HG03066 (cell line): ENCODE measurements at regions not wholly inside any gene's neighbourhood (a gene's known extent, or its start where the extent isn't known, plus 50 kb on each side); places are given as distances from the start of the nearest gene placed in this dataset.

Source experiments
- ATAC-seq: cut with Tn5 transposase; IDR thresholded peaks from one replicate; pipeline ENCODE4 v1.9.1; 2021; ENCODE audit warnings: low read depth; ENCODE audit not compliant: unreplicated experiment

- ATAC-seq, result no peak
Measured at GRCh38 chr4:160848901-160849760, 1314.7 kb downstream of the FSTL5 start.

GRCh38 chr4:160864253-160864652 lies 1299.5 kb downstream of the FSTL5 start:
- no peak for ATAC-seq

GRCh38 chr4:160869899-160870298 lies 1293.9 kb downstream of the FSTL5 start:
- ATAC-seq, result no peak

- ATAC-seq, result no peak
Measured at GRCh38 chr4:160872491-160872890, 1291.3 kb downstream of the FSTL5 start.

- no peak for ATAC-seq
Measured at GRCh38 chr4:160877087-160877790, 1286.6 kb downstream of the FSTL5 start.

- ATAC-seq, result no peak
Measured at GRCh38 chr4:160880180-160880579, 1283.6 kb downstream of the FSTL5 start.

GRCh38 chr4:160887668-160888067 lies 1276.1 kb downstream of the FSTL5 start:
- no peak for ATAC-seq

- no peak for ATAC-seq
Measured at GRCh38 chr4:160894128-160894527, 1269.7 kb downstream of the FSTL5 start.

GRCh38 chr4:160894809-160895208 lies 1269.0 kb downstream of the FSTL5 start:
- no peak for ATAC-seq

- no peak for ATAC-seq
Measured at GRCh38 chr4:160927311-160927710, 1236.5 kb downstream of the FSTL5 start.

GRCh38 chr4:160928482-160928881 lies 1235.3 kb downstream of the FSTL5 start:
- no peak for ATAC-seq

- no peak for ATAC-seq
Measured at GRCh38 chr4:160947653-160948052, 1216.1 kb downstream of the FSTL5 start.

GRCh38 chr4:160956875-160957274 lies 1206.9 kb downstream of the FSTL5 start:
- no peak for ATAC-seq

- ATAC-seq, result no peak
Measured at GRCh38 chr4:160969925-160970324, 1193.9 kb downstream of the FSTL5 start.

- no peak for ATAC-seq
Measured at GRCh38 chr4:160980091-160980490, 1183.7 kb downstream of the FSTL5 start.

- no peak for ATAC-seq
Measured at GRCh38 chr4:160981083-160981482, 1182.7 kb downstream of the FSTL5 start.

GRCh38 chr4:160983035-160983434 lies 1180.8 kb downstream of the FSTL5 start:
- no peak for ATAC-seq

GRCh38 chr4:161002386-161002785 lies 1161.4 kb downstream of the FSTL5 start:
- no peak for ATAC-seq

GRCh38 chr4:161003418-161004057 lies 1160.3 kb downstream of the FSTL5 start:
- ATAC-seq, result no peak

- ATAC-seq, result no peak
Measured at GRCh38 chr4:161005746-161006145, 1158.1 kb downstream of the FSTL5 start.

- no peak for ATAC-seq
Measured at GRCh38 chr4:161008527-161008926, 1155.3 kb downstream of the FSTL5 start.
